ENCODE measurements at regions not wholly inside any gene's neighbourhood (a gene's known extent, or its start where the extent isn't known, plus 50 kb on each side); places are given as distances from the start of the nearest gene placed in this dataset.
A peak's percentile ranks its signal among the peaks of the same experiment; 100 is the strongest.

GRCh38 chr6:142558786-142559185, 257.0 kb downstream of the ADGRG6 start:
- DNase-seq, result no peak
- no peak overlapping the region for H2BK120ac ChIP-seq (ENCODE audit: insufficient read depth, low read length, poor library complexity)
- no peak overlapping the region for H2AFZ ChIP-seq (ENCODE audit: insufficient read depth, low read length, poor library complexity)
- H3K18ac ChIP-seq (ENCODE audit: low read length), result no peak overlapping the region
- H3K4me1 ChIP-seq (ENCODE audit: control insufficient read depth in 1 of 2, insufficient read depth in 2 of 2, low read length in 2 of 2), result no peaks in the 10 kb centered on the region
- H3K23ac ChIP-seq (ENCODE audit: low read length), result no peak overlapping the region
- H2BK12ac ChIP-seq (ENCODE audit: low read length), result no peak overlapping the region
- H3K27me3 ChIP-seq (ENCODE audit: insufficient read depth, low read length), result no peaks in the 10 kb centered on the region
- H3K4me2 ChIP-seq (ENCODE audit: low read length), result no peak overlapping the region
- H3K4ac ChIP-seq (ENCODE audit: low read depth, low read length), result no peak overlapping the region
- no peak overlapping the region for H2AK5ac ChIP-seq (ENCODE audit: low read length)
- H4K8ac ChIP-seq (ENCODE audit: low read depth, low read length), result no peak overlapping the region
- no peaks in the 10 kb centered on the region for H3K79me1 ChIP-seq (ENCODE audit: low read length)
- no peak overlapping the region for H3K4me3 ChIP-seq (ENCODE audit: low read depth, low read length)
- H3K14ac ChIP-seq (ENCODE audit: low read length), result no peak overlapping the region
- no peak overlapping the region for H2BK5ac ChIP-seq (ENCODE audit: low read depth, low read length, poor library complexity)
- no peaks in the 10 kb centered on the region for H3K79me2 ChIP-seq (ENCODE audit: control insufficient read depth, insufficient read depth, low read length, poor library complexity)
- H3K9me3 ChIP-seq (ENCODE audit: insufficient read depth, low read depth, low read length), result no peaks in the 10 kb centered on the region
- no peak overlapping the region for H3K27ac ChIP-seq (ENCODE audit: low read depth, low read length)
- no peak overlapping the region for H3K9ac ChIP-seq (ENCODE audit: low read length)
- H4K91ac ChIP-seq (ENCODE audit: low read depth, low read length), result no peak overlapping the region
- no peaks in the 10 kb centered on the region for H3K36me3 ChIP-seq (ENCODE audit: control insufficient read depth in 1 of 2, insufficient read depth in 2 of 2, low read length in 2 of 2)
- no CpG with 5 or more reads among the region's 3 CpGs for WGBS (ENCODE audit: extremely low coverage, insufficient coverage, insufficient read length)
- no peak overlapping the region for H4K12ac ChIP-seq (ENCODE audit: low read depth, low read length)

- no peak overlapping the region for H2AK5ac ChIP-seq (ENCODE audit: low read length)
- no peak overlapping the region for H2BK120ac ChIP-seq (ENCODE audit: insufficient read depth, low read length, poor library complexity)
- no peak overlapping the region for H3K18ac ChIP-seq (ENCODE audit: low read length)
- H3K4me2 ChIP-seq (ENCODE audit: low read length), result no peak overlapping the region
- no peak overlapping the region for H4K91ac ChIP-seq (ENCODE audit: low read depth, low read length)
- H3K36me3 ChIP-seq (ENCODE audit: control insufficient read depth in 1 of 2, insufficient read depth in 2 of 2, low read length in 2 of 2), result no peaks in the 10 kb centered on the region
- WGBS (ENCODE audit: extremely low coverage, insufficient coverage, insufficient read length), result no CpG with 5 or more reads among the region's 3 CpGs
- H3K79me2 ChIP-seq (ENCODE audit: control insufficient read depth, insufficient read depth, low read length, poor library complexity), result no peaks in the 10 kb centered on the region
- H3K27ac ChIP-seq (ENCODE audit: low read depth, low read length), result no peak overlapping the region
- no peak overlapping the region for H3K14ac ChIP-seq (ENCODE audit: low read length)
- no peaks in the 10 kb centered on the region for H3K9me3 ChIP-seq (ENCODE audit: insufficient read depth, low read depth, low read length)
- no peak overlapping the region for H2BK12ac ChIP-seq (ENCODE audit: low read length)
- H3K4me1 ChIP-seq (ENCODE audit: control insufficient read depth in 1 of 2, insufficient read depth in 2 of 2, low read length in 2 of 2), result no peaks in the 10 kb centered on the region
- H4K12ac ChIP-seq (ENCODE audit: low read depth, low read length), result no peak overlapping the region
- no peak overlapping the region for H3K23ac ChIP-seq (ENCODE audit: low read length)
- no peaks in the 10 kb centered on the region for H3K27me3 ChIP-seq (ENCODE audit: insufficient read depth, low read length)
- no peak for DNase-seq
- H3K4me3 ChIP-seq (ENCODE audit: low read depth, low read length), result no peak overlapping the region
- H4K8ac ChIP-seq (ENCODE audit: low read depth, low read length), result no peak overlapping the region
- H3K9ac ChIP-seq (ENCODE audit: low read length), result no peak overlapping the region
- no peak overlapping the region for H3K4ac ChIP-seq (ENCODE audit: low read depth, low read length)
- no peak overlapping the region for H2BK5ac ChIP-seq (ENCODE audit: low read depth, low read length, poor library complexity)
- no peaks in the 10 kb centered on the region for H3K79me1 ChIP-seq (ENCODE audit: low read length)
- no peak overlapping the region for H2AFZ ChIP-seq (ENCODE audit: insufficient read depth, low read length, poor library complexity)
Measured at GRCh38 chr6:142561511-142562265, 259.9 kb downstream of the ADGRG6 start.

- H3K36me3 ChIP-seq (ENCODE audit: control insufficient read depth in 1 of 2, insufficient read depth in 2 of 2, low read length in 2 of 2), result no peaks in the 10 kb centered on the region
- no peak overlapping the region for H2AK5ac ChIP-seq (ENCODE audit: low read length)
- no peak overlapping the region for H3K4ac ChIP-seq (ENCODE audit: low read depth, low read length)
- no peak overlapping the region for H2BK5ac ChIP-seq (ENCODE audit: low read depth, low read length, poor library complexity)
- H3K27ac ChIP-seq (ENCODE audit: low read depth, low read length), result no peak overlapping the region
- H2BK120ac ChIP-seq (ENCODE audit: insufficient read depth, low read length, poor library complexity), result no peak overlapping the region
- DNase-seq, result no peak
- no peak overlapping the region for H2AFZ ChIP-seq (ENCODE audit: insufficient read depth, low read length, poor library complexity)
- no peak overlapping the region for H4K91ac ChIP-seq (ENCODE audit: low read depth, low read length)
- no peaks in the 10 kb centered on the region for H3K27me3 ChIP-seq (ENCODE audit: insufficient read depth, low read length)
- no peak overlapping the region for H3K4me2 ChIP-seq (ENCODE audit: low read length)
- H3K14ac ChIP-seq (ENCODE audit: low read length), result no peak overlapping the region
- H4K12ac ChIP-seq (ENCODE audit: low read depth, low read length), result no peak overlapping the region
- no peak overlapping the region for H2BK12ac ChIP-seq (ENCODE audit: low read length)
- no peak overlapping the region for H3K9ac ChIP-seq (ENCODE audit: low read length)
- H3K18ac ChIP-seq (ENCODE audit: low read length), result no peak overlapping the region
- no peaks in the 10 kb centered on the region for H3K9me3 ChIP-seq (ENCODE audit: insufficient read depth, low read depth, low read length)
- H3K23ac ChIP-seq (ENCODE audit: low read length), result no peak overlapping the region
- no peaks in the 10 kb centered on the region for H3K4me1 ChIP-seq (ENCODE audit: control insufficient read depth in 1 of 2, insufficient read depth in 2 of 2, low read length in 2 of 2)
- WGBS (ENCODE audit: extremely low coverage, insufficient coverage, insufficient read length), result no CpG with 5 or more reads among the region's 4 CpGs
- H3K79me2 ChIP-seq (ENCODE audit: control insufficient read depth, insufficient read depth, low read length, poor library complexity), result no peaks in the 10 kb centered on the region
- no peaks in the 10 kb centered on the region for H3K79me1 ChIP-seq (ENCODE audit: low read length)
- H3K4me3 ChIP-seq (ENCODE audit: low read depth, low read length), result no peak overlapping the region
- H4K8ac ChIP-seq (ENCODE audit: low read depth, low read length), result no peak overlapping the region
Measured at GRCh38 chr6:142562865-142563264, 261.1 kb downstream of the ADGRG6 start.

GRCh38 chr6:142566628-142567396, 265.0 kb downstream of the ADGRG6 start:
- Histone ChIP-seq H3K9ac (ENCODE audit: low read length) (no peak overlapping the region), H3K79me1 (ENCODE audit: low read length) (no peaks in the 10 kb centered on the region), H3K18ac (ENCODE audit: low read length) (no peak overlapping the region), H3K79me2 (ENCODE audit: control insufficient read depth, insufficient read depth, low read length, poor library complexity) (no peaks in the 10 kb centered on the region), H2BK12ac (ENCODE audit: low read length) (no peak overlapping the region), H4K8ac (ENCODE audit: low read depth, low read length) (no peak overlapping the region), H2AFZ (ENCODE audit: insufficient read depth, low read length, poor library complexity) (no peak overlapping the region), H3K27me3 (ENCODE audit: insufficient read depth, low read length) (no peaks in the 10 kb centered on the region), H3K23ac (ENCODE audit: low read length) (no peak overlapping the region), H2BK5ac (ENCODE audit: low read depth, low read length, poor library complexity) (no peak overlapping the region), H3K14ac (ENCODE audit: low read length) (no peak overlapping the region), H4K12ac (ENCODE audit: low read depth, low read length) (no peak overlapping the region), H3K4me3 (ENCODE audit: low read depth, low read length) (no peak overlapping the region), H3K27ac (ENCODE audit: low read depth, low read length) (no peak overlapping the region), H3K9me3 (ENCODE audit: insufficient read depth, low read depth, low read length) (no peaks in the 10 kb centered on the region), H2BK120ac (ENCODE audit: insufficient read depth, low read length, poor library complexity) (no peak overlapping the region), H3K4me2 (ENCODE audit: low read length) (no peak overlapping the region), H3K36me3 (ENCODE audit: control insufficient read depth in 1 of 2, insufficient read depth in 2 of 2, low read length in 2 of 2) (no peaks in the 10 kb centered on the region), H3K4ac (ENCODE audit: low read depth, low read length) (no peak overlapping the region), H3K4me1 (ENCODE audit: control insufficient read depth in 1 of 2, insufficient read depth in 2 of 2, low read length in 2 of 2) (no peaks in the 10 kb centered on the region), H4K91ac (ENCODE audit: low read depth, low read length) (no peak overlapping the region), H2AK5ac (ENCODE audit: low read length) (no peak overlapping the region)
- no CpG with 5 or more reads among the region's 10 CpGs for WGBS (ENCODE audit: extremely low coverage, insufficient coverage, insufficient read length)
- peak; percentile 67 to 91 for DNase-seq

Measured in trophoblast cell (in vitro differentiated cells and primary cell).